Esophagus squamous epithelium (tissue), 5 donors: ENCODE measurements at regions not wholly inside any gene's neighbourhood (a gene's known extent, or its start where the extent isn't known, plus 50 kb on each side); places are given as distances from the start of the nearest gene placed in this dataset.
"Not testable (repeated sequence)": the region's sequence is repeated elsewhere in the genome, so short reads cannot be mapped to it uniquely, and the experiment has no call there.

Experiments
- DNase-seq: peaks from one replicate; lab custom pipeline; 2025; lab: John Stamatoyannopoulos, UW
- H3K27ac ChIP-seq, 4 donors: fragments of 200-600 bp; sonication (generic); one replicate each; pipeline ENCODE4 v1.5.1; 2016 to 2019; ENCODE audit warnings: mild to moderate bottlenecking in 1 of 4
- H3K27me3 ChIP-seq, 4 donors: fragments of 200-600 bp; sonication (generic); 1 replicate in 3 of 4; 2 replicates in 1 of 4; pipeline versions ENCODE4 v1.5.1 to v1.6.0; 2017 to 2021; ENCODE audit warnings: antibody characterized with exemption in 1 of 4
- H3K36me3 ChIP-seq, 3 donors: fragments of 200-600 bp; sonication (generic); one replicate each; pipeline ENCODE4 v1.5.1; 2016 to 2019
- H3K4me1 ChIP-seq, 3 donors: fragments of 200-600 bp; sonication (generic); one replicate each; pipeline ENCODE4 v1.5.1; 2017 to 2019
- H3K4me3 ChIP-seq, 4 donors: fragments of 200-600 bp; sonication (generic); 1 replicate in 3 of 4; 2 replicates in 1 of 4; pipeline ENCODE4 v1.5.1; 2016 to 2019; ENCODE audit warnings: mild to moderate bottlenecking in 2 of 4, moderate library complexity in 1 of 4
- H3K9me3 ChIP-seq, 3 donors: fragments of 200-600 bp; sonication (generic); one replicate each; pipeline ENCODE4 v1.5.1; 2016 to 2019
- POLR2A ChIP-seq, 4 donors: fragments of 450-650 bp; IDR thresholded peaks; one replicate each; pipeline ENCODE4 v1.6.1; 2017; ENCODE audit warnings: antibody characterized with exemption in 4 of 4, mild to moderate bottlenecking in 4 of 4, moderate library complexity in 3 of 4
- WGBS, 2 donors: methylation state at CpG; one replicate each; pipeline ENCODE4 v1.1.5; 2018; 5-methylcytosine and 5-hydroxymethylcytosine counted together
- intact Hi-C: fragments of 100-400 bp; cut with DNase I; formaldehyde crosslinking; loops from one replicate; pipeline ENCODE4 v1.15.0; 2022
- TF ChIP-seq, protein P1 (sequence below), 6 experiments: fragments of 450-650 bp in 4 of 6; fragments of 200-600 bp in 2 of 6; sonication (generic) in 2 of 6; IDR thresholded peaks; one replicate each; pipeline ENCODE4 v1.5.1; 2016 to 2019; ENCODE audit warnings: antibody characterized with exemption in 6 of 6, mild to moderate bottlenecking in 4 of 6, moderate library complexity in 4 of 6
- donor health status: DM: yes; HTN: yes; CAD: no.

- no peaks in the 10 kb centered on the region for H3K36me3 ChIP-seq
- peaks cover 0 to 4% (median 0%) of the 10 kb centered on the region in 4 donors for H3K27me3 ChIP-seq
- WGBS, 2 donors = 84 to 88% methylated on average over 1 of the region's 1 CpG
- intact Hi-C loops = no loop called here
- H3K27ac ChIP-seq = no peak overlapping the region
- TF ChIP-seq, protein P1, sequence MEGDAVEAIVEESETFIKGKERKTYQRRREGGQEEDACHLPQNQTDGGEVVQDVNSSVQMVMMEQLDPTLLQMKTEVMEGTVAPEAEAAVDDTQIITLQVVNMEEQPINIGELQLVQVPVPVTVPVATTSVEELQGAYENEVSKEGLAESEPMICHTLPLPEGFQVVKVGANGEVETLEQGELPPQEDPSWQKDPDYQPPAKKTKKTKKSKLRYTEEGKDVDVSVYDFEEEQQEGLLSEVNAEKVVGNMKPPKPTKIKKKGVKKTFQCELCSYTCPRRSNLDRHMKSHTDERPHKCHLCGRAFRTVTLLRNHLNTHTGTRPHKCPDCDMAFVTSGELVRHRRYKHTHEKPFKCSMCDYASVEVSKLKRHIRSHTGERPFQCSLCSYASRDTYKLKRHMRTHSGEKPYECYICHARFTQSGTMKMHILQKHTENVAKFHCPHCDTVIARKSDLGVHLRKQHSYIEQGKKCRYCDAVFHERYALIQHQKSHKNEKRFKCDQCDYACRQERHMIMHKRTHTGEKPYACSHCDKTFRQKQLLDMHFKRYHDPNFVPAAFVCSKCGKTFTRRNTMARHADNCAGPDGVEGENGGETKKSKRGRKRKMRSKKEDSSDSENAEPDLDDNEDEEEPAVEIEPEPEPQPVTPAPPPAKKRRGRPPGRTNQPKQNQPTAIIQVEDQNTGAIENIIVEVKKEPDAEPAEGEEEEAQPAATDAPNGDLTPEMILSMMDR (IDR thresholded peaks at IDR 0.05) = no peak
- no peak for TF ChIP-seq POLR2A (IDR thresholded peaks at IDR 0.05)
- DNase-seq = no peak
- H3K9me3 ChIP-seq = no peaks in the 10 kb centered on the region
- no peaks in the 10 kb centered on the region for H3K4me1 ChIP-seq
- no peak overlapping the region for H3K4me3 ChIP-seq
Measured at GRCh38 chr15:62517541-62517940, 352.5 kb upstream of the C2CD4B start.

DNA sequence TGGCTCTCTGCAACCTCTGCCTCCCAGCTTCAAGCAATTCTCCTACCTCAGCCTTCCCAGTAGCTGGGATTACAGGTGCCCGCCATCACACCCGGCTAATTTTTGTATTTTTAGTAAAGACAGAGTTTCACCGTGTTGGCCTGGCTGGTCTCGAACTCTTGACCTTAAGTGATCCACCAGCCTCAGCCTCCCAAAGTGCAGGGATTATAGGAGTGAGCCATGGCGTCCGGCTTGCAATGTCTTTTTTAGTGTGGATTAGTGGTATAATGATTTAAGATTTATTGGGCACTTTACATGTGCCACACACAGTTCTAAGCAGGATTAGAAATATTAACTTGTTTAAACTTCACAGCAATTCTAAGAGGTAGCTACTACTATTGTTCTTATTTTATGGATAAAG is 353.6 kb upstream of the C2CD4B start:
- H3K4me3 ChIP-seq, DNase-seq, intact Hi-C loops, H3K9me3 ChIP-seq, H3K27me3 ChIP-seq, H3K4me1 ChIP-seq, H3K36me3 ChIP-seq, H3K27ac ChIP-seq: not testable (repeated sequence)
- WGBS, 2 donors = 83 to 93% methylated on average over 6 of the region's 6 CpGs

DNA sequence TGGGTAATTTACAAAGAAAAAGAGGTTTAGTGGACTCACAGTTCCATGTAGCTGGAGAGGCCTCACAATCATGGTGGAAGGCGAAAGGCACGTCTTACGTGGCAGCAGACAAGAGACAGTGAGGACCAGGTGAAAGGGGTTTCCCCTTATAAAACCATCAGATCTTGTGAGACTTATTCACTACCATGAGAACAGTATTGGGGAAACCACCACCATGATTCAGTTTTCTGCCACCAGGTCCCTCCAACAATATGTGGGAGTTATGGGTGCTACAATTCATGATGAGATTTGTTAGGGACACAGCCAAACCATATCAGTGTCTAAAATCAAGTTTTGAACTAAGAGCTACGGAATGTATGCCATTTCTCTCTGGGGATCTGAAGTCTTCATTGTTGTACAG is 354.8 kb upstream of the C2CD4B start:
- TF ChIP-seq, protein P1 (IDR thresholded peaks at IDR 0.05) = no peak
- TF ChIP-seq POLR2A (IDR thresholded peaks at IDR 0.05) = no peak
- WGBS, 2 donors = 59 to 62% methylated on average over 4 of the region's 4 CpGs
- H3K27me3 ChIP-seq = no peaks in the 10 kb centered on the region
- H3K4me3 ChIP-seq = no peak overlapping the region
- intact Hi-C loops = no loop called here
- H3K27ac ChIP-seq = no peak overlapping the region
- DNase-seq = no peak
- H3K9me3 ChIP-seq = no peaks in the 10 kb centered on the region
- no peaks in the 10 kb centered on the region for H3K4me1 ChIP-seq
- no peaks in the 10 kb centered on the region for H3K36me3 ChIP-seq

DNA sequence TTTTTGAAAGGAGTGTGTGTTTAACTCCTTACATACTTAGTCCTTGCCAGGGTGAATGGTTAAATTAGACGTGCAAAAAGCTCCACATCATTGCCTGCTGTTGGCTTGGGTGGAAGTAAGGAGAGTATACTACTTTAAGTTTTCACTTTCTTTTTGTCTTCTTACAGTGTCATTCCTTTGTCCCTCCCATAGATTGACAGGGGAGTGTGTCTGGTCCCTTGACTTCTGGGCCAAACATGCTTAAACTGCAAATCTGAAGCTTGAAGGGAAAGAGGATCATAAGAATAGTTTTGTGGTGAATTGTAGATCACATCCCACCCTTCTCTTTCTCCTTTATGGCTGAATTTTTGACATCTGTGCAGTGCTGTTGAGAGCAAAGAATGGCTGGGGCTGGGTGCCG is 355.8 kb upstream of the C2CD4B start:
- Histone ChIP-seq H3K4me1 (no peaks in the 10 kb centered on the region), H3K4me3 (no peak overlapping the region), H3K27me3 (no peaks in the 10 kb centered on the region), H3K27ac (no peak overlapping the region), H3K36me3 (no peaks in the 10 kb centered on the region), H3K9me3 (no peaks in the 10 kb centered on the region)
- intact Hi-C loops = no loop called here
- no peak for DNase-seq
- WGBS, 2 donors = 78 to 94% methylated on average over 2 of the region's 2 CpGs
- no peak for TF ChIP-seq POLR2A (IDR thresholded peaks at IDR 0.05)
- TF ChIP-seq, protein P1 (IDR thresholded peaks at IDR 0.05) = no peak

DNA sequence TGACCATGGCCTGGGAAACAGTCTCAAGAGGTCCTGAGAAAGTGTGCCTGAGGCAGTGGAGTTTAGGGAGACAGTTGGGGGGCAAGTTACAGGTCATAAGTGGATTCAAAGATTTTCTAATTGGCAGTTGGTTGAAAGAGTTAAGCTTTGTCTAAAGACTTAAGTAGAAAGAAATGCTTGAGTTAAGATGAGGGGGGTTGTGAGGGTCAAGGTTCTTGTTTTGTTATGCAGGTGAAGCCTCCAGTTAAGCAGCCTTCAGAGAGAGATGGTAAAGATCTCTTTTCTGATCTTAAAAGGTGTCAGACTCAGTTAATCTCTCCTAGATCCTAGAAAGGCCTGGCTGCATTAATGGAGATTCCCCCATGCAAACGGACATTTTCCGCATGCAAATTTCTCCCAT is 356.3 kb upstream of the C2CD4B start:
- no peak for TF ChIP-seq POLR2A (IDR thresholded peaks at IDR 0.05)
- TF ChIP-seq, protein P1 (IDR thresholded peaks at IDR 0.05) = no peak
- H3K27ac ChIP-seq = no peak overlapping the region
- no peak for DNase-seq
- WGBS, 2 donors = 83 to 87% methylated on average over 2 of the region's 2 CpGs
- intact Hi-C loops = no loop called here
- no peaks in the 10 kb centered on the region for H3K4me1 ChIP-seq
- H3K27me3 ChIP-seq = no peaks in the 10 kb centered on the region
- H3K4me3 ChIP-seq = no peak overlapping the region
- no peaks in the 10 kb centered on the region for H3K9me3 ChIP-seq
- no peaks in the 10 kb centered on the region for H3K36me3 ChIP-seq

- H3K36me3 ChIP-seq = no peaks in the 10 kb centered on the region
- no peak overlapping the region for H3K27ac ChIP-seq
- intact Hi-C loops = no loop called here
- no peak for DNase-seq
- 64 to 76% methylated on average over 4 of the region's 4 CpGs for WGBS, 2 donors
- H3K4me3 ChIP-seq = no peak overlapping the region
- H3K4me1 ChIP-seq = no peaks in the 10 kb centered on the region
- no peaks in the 10 kb centered on the region for H3K9me3 ChIP-seq
- no peak for TF ChIP-seq POLR2A (IDR thresholded peaks at IDR 0.05)
- TF ChIP-seq, protein P1 (IDR thresholded peaks at IDR 0.05) = no peak
- H3K27me3 ChIP-seq = no peaks in the 10 kb centered on the region
Measured at GRCh38 chr15:62524848-62525247, 359.8 kb upstream of the C2CD4B start.
